ENCODE measurements at regions not wholly inside any gene's neighbourhood (a gene's known extent, or its start where the extent isn't known, plus 50 kb on each side); places are given as distances from the start of the nearest gene placed in this dataset.

- Mint-ChIP-seq H3K27ac (no peak overlapping the region), H3K9me3 (no peaks in the 10 kb centered on the region), H3K36me3 (no peaks in the 10 kb centered on the region), H3K4me1 (no peaks in the 10 kb centered on the region), H3K27me3 (peaks cover 2 to 23% (median 6%) of the 10 kb centered on the region in 5 donors), H3K4me3 (no peak overlapping the region)
- POLR2A ChIA-PET: no interaction called here
- ATAC-seq (no peak), DNase-seq (no peak)
These were observed 325.4 kb downstream of the TEX29 start for GRCh38 chr13:111645598-111646455.

GRCh38 chr13:111646456-111646855 is 326.0 kb downstream of the TEX29 start:
- peaks cover 3 to 28% (median 6%) of the 10 kb centered on the region in 5 donors for H3K27me3 Mint-ChIP-seq
- H3K4me1 Mint-ChIP-seq: no peaks in the 10 kb centered on the region

GRCh38 chr13:111648885-111649284 is 328.4 kb downstream of the TEX29 start:
- Mint-ChIP-seq H3K27me3 (peaks cover 3 to 41% (median 18%) of the 10 kb centered on the region in 5 donors), H3K4me1 (no peaks in the 10 kb centered on the region), H3K9me3 (no peaks in the 10 kb centered on the region), H3K27ac (no peak overlapping the region), H3K36me3 (no peaks in the 10 kb centered on the region), H3K4me3 (no peak overlapping the region)
- POLR2A ChIA-PET: no interaction called here
- DNase-seq (no peak), ATAC-seq (no peak)

More at GRCh38 chr13:111646456-111646855, 326.0 kb downstream of the TEX29 start:
- no peak overlapping the region for H3K4me3 Mint-ChIP-seq
- no peaks in the 10 kb centered on the region for H3K9me3 Mint-ChIP-seq
- no peaks in the 10 kb centered on the region for H3K36me3 Mint-ChIP-seq
- no peak overlapping the region for H3K27ac Mint-ChIP-seq
- DNase-seq: no peak
- ATAC-seq: no peak
- POLR2A ChIA-PET: no interaction called here

- H3K4me1 Mint-ChIP-seq: no peaks in the 10 kb centered on the region
- DNase-seq: no peak
- no peak for ATAC-seq
- H3K27ac Mint-ChIP-seq: no peak overlapping the region
- H3K36me3 Mint-ChIP-seq: no peaks in the 10 kb centered on the region
- H3K9me3 Mint-ChIP-seq: no peaks in the 10 kb centered on the region
- POLR2A ChIA-PET: no interaction called here
- peaks cover 3 to 50% (median 19%) of the 10 kb centered on the region in 5 donors for H3K27me3 Mint-ChIP-seq
- H3K4me3 Mint-ChIP-seq: no peak overlapping the region
These were observed 330.2 kb downstream of the TEX29 start for GRCh38 chr13:111650626-111651025.

GRCh38 chr13:111652676-111653075 is 332.2 kb downstream of the TEX29 start:
- Mint-ChIP-seq H3K9me3 (no peaks in the 10 kb centered on the region), H3K27me3 (peaks cover 3 to 40% (median 17%) of the 10 kb centered on the region in 5 donors), H3K27ac (no peak overlapping the region), H3K4me3 (no peak overlapping the region), H3K4me1 (peaks cover 0 to 3% (median 0%) of the 10 kb centered on the region in 4 donors), H3K36me3 (no peaks in the 10 kb centered on the region)
- DNase-seq (no peak), ATAC-seq (no peak)
- POLR2A ChIA-PET: no interaction called here

GRCh38 chr13:111654531-111654930 is 334.1 kb downstream of the TEX29 start:
- DNase-seq (no peak), ATAC-seq (no peak)
- no peak overlapping the region for H3K27ac Mint-ChIP-seq
- H3K4me1 Mint-ChIP-seq: peaks cover 0 to 3% (median 0%) of the 10 kb centered on the region in 4 donors
- no peak overlapping the region for H3K4me3 Mint-ChIP-seq
- no peaks in the 10 kb centered on the region for H3K36me3 Mint-ChIP-seq
- POLR2A ChIA-PET: no interaction called here
- no peaks in the 10 kb centered on the region for H3K9me3 Mint-ChIP-seq
- peaks cover 2 to 40% (median 16%) of the 10 kb centered on the region in 5 donors for H3K27me3 Mint-ChIP-seq

- Mint-ChIP-seq H3K27me3 (peaks cover 0 to 23% (median 12%) of the 10 kb centered on the region in 5 donors), H3K9me3 (no peaks in the 10 kb centered on the region), H3K36me3 (no peaks in the 10 kb centered on the region), H3K4me1 (peaks cover 0 to 3% (median 0%) of the 10 kb centered on the region in 4 donors), H3K4me3 (no peak overlapping the region), H3K27ac (peak overlapping the region in 1 of 10 donors; percentile 49)
- ATAC-seq: no peak
- DNase-seq: no peak
- POLR2A ChIA-PET: no interaction called here
These were observed 336.0 kb downstream of the TEX29 start for GRCh38 chr13:111656439-111656838.

GRCh38 chr13:111657013-111657412 is 336.6 kb downstream of the TEX29 start:
- no peaks in the 10 kb centered on the region for H3K36me3 Mint-ChIP-seq
- no peak for DNase-seq
- no peak overlapping the region for H3K27ac Mint-ChIP-seq
- H3K4me1 Mint-ChIP-seq: peaks cover 0 to 3% (median 0%) of the 10 kb centered on the region in 4 donors
- no peaks in the 10 kb centered on the region for H3K9me3 Mint-ChIP-seq
- ATAC-seq: no peak
- peaks cover 0 to 23% (median 11%) of the 10 kb centered on the region in 5 donors for H3K27me3 Mint-ChIP-seq
- H3K4me3 Mint-ChIP-seq: no peak overlapping the region
- POLR2A ChIA-PET: no interaction called here

- Mint-ChIP-seq H3K27ac (no peak overlapping the region), H3K36me3 (no peaks in the 10 kb centered on the region), H3K4me3 (no peak overlapping the region), H3K4me1 (peaks cover 0 to 3% (median 0%) of the 10 kb centered on the region in 4 donors), H3K27me3 (peaks cover 2 to 25% (median 7%) of the 10 kb centered on the region in 5 donors), H3K9me3 (peaks cover 0 to 2% (median 0%) of the 10 kb centered on the region in 9 donors)
- DNase-seq: no peak
- POLR2A ChIA-PET: no interaction called here
- no peak for ATAC-seq
These were observed 338.0 kb downstream of the TEX29 start for GRCh38 chr13:111658145-111659100.

GRCh38 chr13:111659219-111659775 is 338.9 kb downstream of the TEX29 start:
- Mint-ChIP-seq H3K4me3 (no peak overlapping the region), H3K27me3 (peaks cover 0 to 21% (median 5%) of the 10 kb centered on the region in 5 donors), H3K4me1 (peaks cover 0 to 3% (median 0%) of the 10 kb centered on the region in 4 donors), H3K36me3 (no peaks in the 10 kb centered on the region), H3K27ac (no peak overlapping the region), H3K9me3 (peaks cover 0 to 2% (median 0%) of the 10 kb centered on the region in 9 donors)
- ATAC-seq (no peak), DNase-seq (no peak)
- POLR2A ChIA-PET: no interaction called here

GRCh38 chr13:111659842-111660241 is 339.4 kb downstream of the TEX29 start:
- no peaks in the 10 kb centered on the region for H3K36me3 Mint-ChIP-seq
- H3K4me3 Mint-ChIP-seq: no peak overlapping the region
- no peak overlapping the region for H3K27ac Mint-ChIP-seq
- peaks cover 0 to 16% (median 2%) of the 10 kb centered on the region in 5 donors for H3K27me3 Mint-ChIP-seq
- peaks cover 0 to 2% (median 0%) of the 10 kb centered on the region in 9 donors for H3K9me3 Mint-ChIP-seq
- H3K4me1 Mint-ChIP-seq: peaks cover 0 to 3% (median 0%) of the 10 kb centered on the region in 4 donors
- ATAC-seq: no peak
- no peak for DNase-seq
- POLR2A ChIA-PET: no interaction called here

GRCh38 chr13:111661052-111661451 is 340.6 kb downstream of the TEX29 start:
- H3K27ac Mint-ChIP-seq: no peak overlapping the region
- POLR2A ChIA-PET: no interaction called here

More at GRCh38 chr13:111661052-111661451, 340.6 kb downstream of the TEX29 start:
- Mint-ChIP-seq H3K4me1 (peaks cover 0 to 3% (median 0%) of the 10 kb centered on the region in 4 donors), H3K4me3 (no peak overlapping the region), H3K36me3 (no peaks in the 10 kb centered on the region), H3K9me3 (peaks cover 0 to 2% (median 0%) of the 10 kb centered on the region in 9 donors), H3K27me3 (peaks cover 0 to 14% (median 2%) of the 10 kb centered on the region in 5 donors)
- ATAC-seq (no peak), DNase-seq (no peak)

Data from naive thymus-derived CD8-positive, alpha-beta T cell (primary cell).